ENCODE measurements at regions not wholly inside any gene's neighbourhood (a gene's known extent, or its start where the extent isn't known, plus 50 kb on each side); places are given as distances from the start of the nearest gene placed in this dataset.

DNA sequence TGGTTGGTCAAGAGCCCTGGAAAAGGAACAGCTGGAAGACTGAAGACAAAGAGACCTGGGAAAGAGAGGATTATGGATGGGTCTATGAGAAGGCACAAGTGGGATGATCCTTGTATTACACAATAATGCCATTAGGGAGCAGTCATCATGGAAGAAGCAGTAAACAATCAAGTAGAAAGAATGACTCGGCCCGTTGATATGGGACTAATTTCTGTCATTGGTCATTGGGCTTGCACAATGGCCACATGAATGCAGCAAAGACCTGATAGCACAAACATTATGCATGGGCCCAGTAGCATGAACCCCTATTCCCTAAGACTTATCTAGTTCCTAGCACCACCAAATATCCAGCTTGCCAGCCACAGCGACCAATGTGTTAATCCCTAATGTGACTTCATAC lies 390.3 kb upstream of the ZNF507 start:
- H3K27ac ChIP-seq (ENCODE audit: low read length), result no peak overlapping the region
- WGBS (ENCODE audit: insufficient coverage, low lambda C conversion rate), result no CpG with 5 or more reads among the region's 3 CpGs
- H3K9me3 ChIP-seq (ENCODE audit: control insufficient read depth, low read depth, low read length), result no peaks in the 10 kb centered on the region
- H3K4me1 ChIP-seq (ENCODE audit: control insufficient read depth, insufficient read depth, low read length), result no peaks in the 10 kb centered on the region
- H3K27me3 ChIP-seq (ENCODE audit: control insufficient read depth, insufficient read depth, low read length), result no peaks in the 10 kb centered on the region
- no peak overlapping the region for H3K4me3 ChIP-seq (ENCODE audit: low read length)
- DNase-seq, result no peak
- no peaks in the 10 kb centered on the region for H3K36me3 ChIP-seq (ENCODE audit: control insufficient read depth, insufficient read depth, low read length)

DNA sequence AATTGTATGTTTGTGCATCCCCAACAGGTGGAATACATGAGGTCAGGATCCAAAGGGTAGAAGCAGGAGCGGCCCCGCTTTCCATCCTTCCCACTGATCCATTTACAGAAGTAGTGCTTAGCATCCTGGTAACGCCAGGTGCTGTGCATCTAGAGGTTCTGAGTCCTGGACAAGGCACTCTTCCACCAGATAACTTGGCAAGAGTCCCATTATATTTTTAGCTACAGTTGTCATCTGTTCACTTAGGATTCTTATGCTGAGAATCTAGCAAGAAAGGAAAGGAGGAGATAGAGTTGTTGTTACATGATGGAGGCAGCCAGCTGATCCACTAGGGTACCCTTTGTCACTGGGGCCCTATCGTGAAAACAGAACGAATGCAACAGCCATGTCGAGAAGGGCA lies 389.5 kb upstream of the ZNF507 start:
- Histone ChIP-seq H3K27ac (ENCODE audit: low read length) (no peak overlapping the region), H3K27me3 (ENCODE audit: control insufficient read depth, insufficient read depth, low read length) (no peaks in the 10 kb centered on the region), H3K9me3 (ENCODE audit: control insufficient read depth, low read depth, low read length) (no peaks in the 10 kb centered on the region), H3K4me3 (ENCODE audit: low read length) (no peak overlapping the region), H3K36me3 (ENCODE audit: control insufficient read depth, insufficient read depth, low read length) (no peaks in the 10 kb centered on the region), H3K4me1 (ENCODE audit: control insufficient read depth, insufficient read depth, low read length) (no peaks in the 10 kb centered on the region)
- WGBS (ENCODE audit: insufficient coverage, low lambda C conversion rate), result no CpG with 5 or more reads among the region's 6 CpGs
- no peak for DNase-seq

DNA sequence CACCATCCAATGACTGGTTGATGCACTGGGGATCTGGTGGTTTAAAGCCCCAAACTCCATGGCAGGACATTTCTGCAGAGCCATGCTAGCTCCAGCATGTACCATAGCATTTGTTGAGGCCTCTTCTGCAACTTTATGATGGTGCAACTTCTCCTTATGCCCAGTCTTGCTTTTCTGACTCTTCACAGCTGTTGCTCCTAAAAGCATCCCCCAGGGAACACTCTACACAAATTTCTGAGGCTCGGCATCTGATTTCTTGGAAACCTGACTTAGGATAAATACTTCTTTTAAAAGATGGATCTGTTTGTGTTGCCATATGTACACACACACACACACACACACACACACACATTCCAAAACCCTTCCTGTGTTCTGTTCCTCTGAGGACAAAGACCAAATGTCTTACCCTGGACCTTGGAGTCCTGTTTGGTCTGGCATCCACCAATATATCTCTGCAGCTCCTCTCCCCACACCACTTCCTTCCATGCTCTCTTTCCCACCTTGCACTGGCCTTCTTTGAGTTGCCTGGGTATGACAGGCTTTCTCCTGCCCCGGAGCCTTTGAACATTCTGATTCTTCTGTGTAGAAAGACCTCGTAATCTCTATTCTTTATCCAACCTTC lies 388.5 kb upstream of the ZNF507 start:
- WGBS (ENCODE audit: insufficient coverage, low lambda C conversion rate), result 83% methylated on average over 1 of the region's 3 CpGs
- H3K36me3 ChIP-seq (ENCODE audit: control insufficient read depth, insufficient read depth, low read length), result no peaks in the 10 kb centered on the region
- DNase-seq, result no peak

DNA sequence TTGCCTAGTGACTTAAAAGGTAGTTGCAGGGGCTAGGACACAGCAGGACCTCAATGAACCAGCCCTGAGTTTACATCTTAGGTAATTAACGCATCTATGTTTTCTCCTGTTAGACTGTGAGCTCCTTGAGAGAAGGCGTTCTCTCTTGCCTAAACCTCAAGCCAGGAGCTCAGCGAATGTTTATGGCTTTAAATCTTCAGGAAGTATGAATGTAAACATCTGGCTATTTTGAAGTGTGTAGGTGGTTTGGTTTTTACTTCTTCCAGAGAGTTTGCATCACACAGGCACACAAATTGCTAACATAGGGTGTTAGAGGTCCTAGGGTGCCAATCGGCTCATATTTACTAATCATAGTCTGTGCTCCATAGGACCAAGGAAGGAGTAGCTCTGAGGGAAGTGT lies 387.7 kb upstream of the ZNF507 start:
- no peaks in the 10 kb centered on the region for H3K36me3 ChIP-seq (ENCODE audit: control insufficient read depth, insufficient read depth, low read length)
- DNase-seq, result no peak
- no peaks in the 10 kb centered on the region for H3K4me1 ChIP-seq (ENCODE audit: control insufficient read depth, insufficient read depth, low read length)
- WGBS (ENCODE audit: insufficient coverage, low lambda C conversion rate), result 80% methylated on average over 1 of the region's 4 CpGs
- H3K27me3 ChIP-seq (ENCODE audit: control insufficient read depth, insufficient read depth, low read length), result no peaks in the 10 kb centered on the region
- H3K27ac ChIP-seq (ENCODE audit: low read length), result no peak overlapping the region
- H3K9me3 ChIP-seq (ENCODE audit: control insufficient read depth, low read depth, low read length), result no peaks in the 10 kb centered on the region
- H3K4me3 ChIP-seq (ENCODE audit: low read length), result no peak overlapping the region

More for the DNA sequence above, 388.5 kb upstream of the ZNF507 start:
- H3K27ac ChIP-seq (ENCODE audit: low read length), result no peak overlapping the region
- H3K27me3 ChIP-seq (ENCODE audit: control insufficient read depth, insufficient read depth, low read length), result no peaks in the 10 kb centered on the region
- H3K4me3 ChIP-seq (ENCODE audit: low read length), result no peak overlapping the region
- no peaks in the 10 kb centered on the region for H3K4me1 ChIP-seq (ENCODE audit: control insufficient read depth, insufficient read depth, low read length)
- H3K9me3 ChIP-seq (ENCODE audit: control insufficient read depth, low read depth, low read length), result no peaks in the 10 kb centered on the region

DNA sequence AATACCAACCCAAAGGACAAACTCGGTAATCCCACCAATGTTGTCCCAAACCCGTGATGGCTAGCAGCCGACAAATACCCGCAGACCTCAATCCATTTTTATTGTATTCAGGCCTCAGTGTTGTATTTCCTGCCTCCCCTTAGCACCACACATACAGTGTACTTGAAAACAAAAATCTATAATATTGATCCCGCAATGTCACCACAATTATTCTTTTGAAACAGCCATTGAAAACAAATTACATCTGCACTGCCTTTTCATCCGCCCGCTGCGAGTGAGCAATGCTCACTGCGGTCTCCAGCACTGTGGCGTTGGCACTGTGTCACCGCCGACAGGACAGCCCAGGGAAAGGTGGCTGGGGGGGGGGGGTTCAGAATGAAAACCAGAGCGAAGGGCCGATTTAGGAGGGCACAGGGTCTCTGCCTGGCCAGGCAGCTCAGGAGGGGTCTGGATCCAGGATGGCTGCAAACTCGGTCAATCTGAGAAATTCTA lies 385.8 kb upstream of the ZNF507 start:
- Histone ChIP-seq H3K27ac (ENCODE audit: low read length) (no peak overlapping the region), H3K4me1 (ENCODE audit: control insufficient read depth, insufficient read depth, low read length) (no peaks in the 10 kb centered on the region), H3K4me3 (ENCODE audit: low read length) (no peak overlapping the region), H3K36me3 (ENCODE audit: control insufficient read depth, insufficient read depth, low read length) (no peaks in the 10 kb centered on the region), H3K27me3 (ENCODE audit: control insufficient read depth, insufficient read depth, low read length) (no peaks in the 10 kb centered on the region), H3K9me3 (ENCODE audit: control insufficient read depth, low read depth, low read length) (no peaks in the 10 kb centered on the region)
- no peak for DNase-seq
- no CpG with 5 or more reads among the region's 15 CpGs for WGBS (ENCODE audit: insufficient coverage, low lambda C conversion rate)

DNA sequence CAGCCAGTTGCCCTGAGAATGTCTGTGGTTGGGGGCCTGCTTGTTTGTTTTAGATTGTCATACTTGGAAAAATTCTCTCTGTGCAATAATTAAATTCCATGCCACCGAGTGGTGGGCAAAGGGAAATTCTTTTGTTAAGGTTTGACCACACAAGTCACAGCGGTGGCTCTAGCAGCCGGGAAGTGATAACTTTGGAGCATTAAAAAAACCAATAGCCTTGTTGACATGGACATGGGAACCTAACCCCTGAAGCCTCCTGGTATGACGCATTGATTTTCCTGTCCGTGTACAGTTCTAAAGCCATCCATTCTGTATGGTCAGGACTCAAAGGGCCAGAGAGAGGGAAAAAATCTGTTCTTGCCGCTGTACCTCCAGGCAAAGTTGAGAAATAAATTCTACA lies 384.9 kb upstream of the ZNF507 start:
- H3K27me3 ChIP-seq (ENCODE audit: control insufficient read depth, insufficient read depth, low read length), result no peaks in the 10 kb centered on the region
- no peaks in the 10 kb centered on the region for H3K36me3 ChIP-seq (ENCODE audit: control insufficient read depth, insufficient read depth, low read length)
- WGBS (ENCODE audit: insufficient coverage, low lambda C conversion rate), result 80% methylated on average over 1 of the region's 6 CpGs
- no peak for DNase-seq
- no peaks in the 10 kb centered on the region for H3K9me3 ChIP-seq (ENCODE audit: control insufficient read depth, low read depth, low read length)
- H3K27ac ChIP-seq (ENCODE audit: low read length), result no peak overlapping the region
- no peaks in the 10 kb centered on the region for H3K4me1 ChIP-seq (ENCODE audit: control insufficient read depth, insufficient read depth, low read length)
- H3K4me3 ChIP-seq (ENCODE audit: low read length), result no peak overlapping the region

DNA sequence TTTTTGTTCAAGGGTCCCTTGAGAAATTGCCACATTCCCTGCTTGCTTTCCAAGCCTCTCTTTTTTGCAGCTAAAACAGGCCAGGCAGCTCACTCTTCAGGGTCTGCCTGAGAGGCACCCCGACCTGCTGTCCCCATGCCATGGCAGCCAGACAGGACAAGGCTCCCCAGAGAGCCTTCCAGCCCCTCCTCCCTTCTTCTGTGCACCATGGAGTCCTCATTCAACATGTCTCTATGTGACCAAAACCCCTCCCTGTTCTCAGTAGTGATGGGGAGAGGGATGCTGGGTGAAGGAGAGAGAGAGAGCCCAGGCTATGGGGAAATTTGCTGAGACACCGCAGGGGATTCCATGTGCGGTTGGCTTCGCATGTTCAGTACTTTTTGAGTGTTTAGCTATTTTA lies 384.2 kb upstream of the ZNF507 start:
- H3K4me1 ChIP-seq (ENCODE audit: control insufficient read depth, insufficient read depth, low read length), result no peaks in the 10 kb centered on the region
- H3K27ac ChIP-seq (ENCODE audit: low read length), result no peak overlapping the region
- no peaks in the 10 kb centered on the region for H3K27me3 ChIP-seq (ENCODE audit: control insufficient read depth, insufficient read depth, low read length)
- WGBS (ENCODE audit: insufficient coverage, low lambda C conversion rate), result no CpG with 5 or more reads among the region's 4 CpGs
- H3K9me3 ChIP-seq (ENCODE audit: control insufficient read depth, low read depth, low read length), result no peaks in the 10 kb centered on the region
- H3K4me3 ChIP-seq (ENCODE audit: low read length), result no peak overlapping the region
- H3K36me3 ChIP-seq (ENCODE audit: control insufficient read depth, insufficient read depth, low read length), result no peaks in the 10 kb centered on the region
- no peak for DNase-seq

DNA sequence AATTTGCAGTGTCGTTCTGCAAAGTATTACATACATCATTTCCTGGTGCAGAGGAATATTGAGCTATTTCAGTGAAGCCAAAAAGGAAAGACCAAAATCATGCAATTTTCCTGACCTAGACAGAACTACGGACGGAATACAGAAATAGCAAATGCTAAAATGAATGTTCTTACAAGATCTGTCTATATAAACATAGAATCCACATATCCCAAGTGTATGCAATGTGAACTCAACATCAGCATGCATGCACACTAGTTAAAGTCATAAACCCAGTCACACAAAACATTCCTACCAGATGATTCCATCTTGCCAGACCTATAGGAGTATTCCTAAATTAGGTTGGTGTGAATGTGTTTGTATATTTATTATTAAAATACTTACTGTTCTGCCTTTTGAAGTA lies 383.7 kb upstream of the ZNF507 start:
- no peaks in the 10 kb centered on the region for H3K9me3 ChIP-seq (ENCODE audit: control insufficient read depth, low read depth, low read length)
- no peaks in the 10 kb centered on the region for H3K36me3 ChIP-seq (ENCODE audit: control insufficient read depth, insufficient read depth, low read length)
- no peak for DNase-seq
- no peak overlapping the region for H3K4me3 ChIP-seq (ENCODE audit: low read length)
- H3K4me1 ChIP-seq (ENCODE audit: control insufficient read depth, insufficient read depth, low read length), result no peaks in the 10 kb centered on the region
- no peak overlapping the region for H3K27ac ChIP-seq (ENCODE audit: low read length)
- no peaks in the 10 kb centered on the region for H3K27me3 ChIP-seq (ENCODE audit: control insufficient read depth, insufficient read depth, low read length)
- 76% methylated on average over 3 of the region's 3 CpGs for WGBS (ENCODE audit: insufficient coverage, low lambda C conversion rate)

DNA sequence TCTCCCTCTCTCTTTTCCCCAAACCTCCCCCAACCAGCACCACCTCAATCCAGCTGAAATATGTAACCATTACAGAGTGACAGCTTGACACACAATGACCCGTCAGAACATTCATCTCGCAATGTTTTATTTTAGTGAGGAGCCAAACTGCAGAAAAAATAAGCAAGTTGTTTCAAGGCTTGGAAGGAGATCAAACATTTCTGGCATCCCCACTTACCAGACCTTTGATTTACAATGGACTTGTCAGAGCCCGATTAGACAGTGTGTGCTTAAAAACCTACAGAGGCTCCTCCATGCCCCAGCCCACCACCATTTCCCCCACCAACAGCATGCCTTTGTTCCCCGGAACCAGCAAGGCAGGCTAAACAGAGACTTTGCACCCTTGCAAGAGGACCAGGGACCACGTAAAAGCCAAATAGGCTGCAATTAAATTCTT lies 382.8 kb upstream of the ZNF507 start:
- no peaks in the 10 kb centered on the region for H3K4me1 ChIP-seq (ENCODE audit: control insufficient read depth, insufficient read depth, low read length)
- DNase-seq, result no peak

DNA sequence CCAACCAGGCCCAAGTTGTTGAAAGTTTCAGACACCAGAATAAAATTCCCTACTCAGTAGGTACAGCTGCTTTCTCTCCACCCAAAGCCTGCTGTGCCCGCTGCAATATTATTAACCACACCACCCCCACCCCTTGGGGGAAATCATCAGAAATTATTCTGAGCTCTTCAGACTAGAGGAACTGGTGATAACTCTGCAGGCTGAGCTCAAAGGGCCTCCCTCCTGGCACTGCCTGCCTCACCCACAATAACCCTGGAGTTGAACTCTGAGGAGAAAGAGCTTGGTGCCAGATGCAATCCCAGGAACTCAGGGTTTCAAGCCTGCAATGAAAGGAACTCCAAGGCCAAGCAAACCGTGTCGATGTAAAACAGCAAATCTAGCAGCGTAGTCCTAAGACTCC lies 381.7 kb upstream of the ZNF507 start:
- no peak overlapping the region for H3K27ac ChIP-seq (ENCODE audit: low read length)
- no peaks in the 10 kb centered on the region for H3K9me3 ChIP-seq (ENCODE audit: control insufficient read depth, low read depth, low read length)
- WGBS (ENCODE audit: insufficient coverage, low lambda C conversion rate), result no CpG with 5 or more reads among the region's 4 CpGs
- no peaks in the 10 kb centered on the region for H3K36me3 ChIP-seq (ENCODE audit: control insufficient read depth, insufficient read depth, low read length)
- no peak for DNase-seq
- H3K27me3 ChIP-seq (ENCODE audit: control insufficient read depth, insufficient read depth, low read length), result no peaks in the 10 kb centered on the region
- H3K4me1 ChIP-seq (ENCODE audit: control insufficient read depth, insufficient read depth, low read length), result no peaks in the 10 kb centered on the region
- H3K4me3 ChIP-seq (ENCODE audit: low read length), result no peak overlapping the region

More for the DNA sequence above, 382.8 kb upstream of the ZNF507 start:
- H3K27me3 ChIP-seq (ENCODE audit: control insufficient read depth, insufficient read depth, low read length), result no peaks in the 10 kb centered on the region
- H3K4me3 ChIP-seq (ENCODE audit: low read length), result no peak overlapping the region
- WGBS (ENCODE audit: insufficient coverage, low lambda C conversion rate), result 0% methylated on average over 1 of the region's 5 CpGs
- no peaks in the 10 kb centered on the region for H3K9me3 ChIP-seq (ENCODE audit: control insufficient read depth, low read depth, low read length)
- H3K36me3 ChIP-seq (ENCODE audit: control insufficient read depth, insufficient read depth, low read length), result no peaks in the 10 kb centered on the region
- H3K27ac ChIP-seq (ENCODE audit: low read length), result no peak overlapping the region

DNA sequence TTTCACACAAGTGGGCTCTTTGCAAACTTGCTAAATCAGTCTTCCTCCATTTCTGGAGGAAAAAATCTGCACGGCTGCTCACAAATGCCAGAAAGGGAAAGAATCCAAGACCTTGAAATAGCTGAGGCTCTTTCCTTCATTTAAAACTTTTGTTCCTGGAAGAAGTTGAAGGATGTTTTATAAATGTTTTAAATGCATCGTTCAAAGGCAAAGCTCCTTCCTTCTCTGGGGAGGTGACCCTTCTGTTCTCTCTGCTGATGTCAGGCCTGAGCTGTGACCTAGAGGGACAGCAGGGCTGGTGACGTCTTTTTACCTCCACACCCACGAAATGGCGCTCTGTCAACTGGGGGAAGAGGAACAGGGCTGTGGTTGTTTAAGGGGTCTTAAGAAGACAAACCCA lies 376.4 kb upstream of the ZNF507 start:
- WGBS (ENCODE audit: insufficient coverage, low lambda C conversion rate), result 100% methylated on average over 1 of the region's 5 CpGs
- Histone ChIP-seq H3K36me3 (ENCODE audit: control insufficient read depth, insufficient read depth, low read length) (no peaks in the 10 kb centered on the region), H3K4me3 (ENCODE audit: low read length) (no peak overlapping the region), H3K4me1 (ENCODE audit: control insufficient read depth, insufficient read depth, low read length) (no peaks in the 10 kb centered on the region), H3K9me3 (ENCODE audit: control insufficient read depth, low read depth, low read length) (no peaks in the 10 kb centered on the region), H3K27ac (ENCODE audit: low read length) (no peak overlapping the region), H3K27me3 (ENCODE audit: control insufficient read depth, insufficient read depth, low read length) (no peaks in the 10 kb centered on the region)
- DNase-seq, result no peak

Data from large intestine (tissue), 3 donors.